ENCODE measurements at regions not wholly inside any gene's neighbourhood (a gene's known extent, or its start where the extent isn't known, plus 50 kb on each side); places are given as distances from the start of the nearest gene placed in this dataset.

GRCh38 chr15:38164061-38164460, 88.6 kb upstream of the SPRED1 start:
- intact Hi-C loops (cut with DNase I), result no loop called here
- no peak for TF ChIP-seq EP300 (IDR thresholded peaks at IDR 0.05)
- TF ChIP-seq POLR2AphosphoS5 (IDR thresholded peaks at IDR 0.05), result no peak
- no peak for TF ChIP-seq CTCF (IDR thresholded peaks at IDR 0.05)
- TF ChIP-seq POLR2A (IDR thresholded peaks at IDR 0.05; ENCODE audit: low read depth), result no peak
- no peaks in the 10 kb centered on the region for H3K27me3 ChIP-seq
- no peak for DNase-seq (ENCODE audit: extremely low spot score)
- 70% methylated on average over 2 of the region's 2 CpGs for WGBS
- H3K4me1 ChIP-seq, result no peaks in the 10 kb centered on the region
- no peaks in the 10 kb centered on the region for H3K9me3 ChIP-seq
- no peaks in the 10 kb centered on the region for H3K36me3 ChIP-seq
- H3K27ac ChIP-seq (replicated peaks in 1 of 4), result no peak overlapping the region
- H3K4me3 ChIP-seq, result no peak overlapping the region

- H3K9me3 ChIP-seq, result no peaks in the 10 kb centered on the region
- H3K4me1 ChIP-seq, result no peaks in the 10 kb centered on the region
- no peak for TF ChIP-seq EP300 (IDR thresholded peaks at IDR 0.05)
- TF ChIP-seq POLR2A (IDR thresholded peaks at IDR 0.05; ENCODE audit: low read depth), result no peak
- no peak for TF ChIP-seq CTCF (IDR thresholded peaks at IDR 0.05)
- no peak for TF ChIP-seq POLR2AphosphoS5 (IDR thresholded peaks at IDR 0.05)
- no peak for DNase-seq (ENCODE audit: extremely low spot score)
- H3K4me3 ChIP-seq, result no peak overlapping the region
- intact Hi-C loops (cut with DNase I), result no loop called here
- H3K36me3 ChIP-seq, result no peaks in the 10 kb centered on the region
- H3K27ac ChIP-seq (replicated peaks in 1 of 4), result no peak overlapping the region
- WGBS, result 84% methylated on average over 4 of the region's 4 CpGs
- no peaks in the 10 kb centered on the region for H3K27me3 ChIP-seq
Observed at GRCh38 chr15:38164507-38164906, 88.1 kb upstream of the SPRED1 start.

GRCh38 chr15:38168467-38169070, 84.1 kb upstream of the SPRED1 start:
- Histone ChIP-seq H3K27me3 (no peaks in the 10 kb centered on the region), H3K36me3 (no peaks in the 10 kb centered on the region), H3K27ac (replicated peaks in 1 of 4) (no peak overlapping the region), H3K9me3 (no peaks in the 10 kb centered on the region), H3K4me3 (no peak overlapping the region), H3K4me1 (no peaks in the 10 kb centered on the region)
- no peak for DNase-seq (ENCODE audit: extremely low spot score)
- intact Hi-C loops (cut with DNase I), result no loop called here
- no peak for TF ChIP-seq POLR2AphosphoS5 (IDR thresholded peaks at IDR 0.05)
- TF ChIP-seq CTCF (IDR thresholded peaks at IDR 0.05), result no peak
- TF ChIP-seq EP300 (IDR thresholded peaks at IDR 0.05), result no peak
- no peak for TF ChIP-seq POLR2A (IDR thresholded peaks at IDR 0.05; ENCODE audit: low read depth)
- WGBS, result 57% methylated on average over 2 of the region's 2 CpGs

DNA sequence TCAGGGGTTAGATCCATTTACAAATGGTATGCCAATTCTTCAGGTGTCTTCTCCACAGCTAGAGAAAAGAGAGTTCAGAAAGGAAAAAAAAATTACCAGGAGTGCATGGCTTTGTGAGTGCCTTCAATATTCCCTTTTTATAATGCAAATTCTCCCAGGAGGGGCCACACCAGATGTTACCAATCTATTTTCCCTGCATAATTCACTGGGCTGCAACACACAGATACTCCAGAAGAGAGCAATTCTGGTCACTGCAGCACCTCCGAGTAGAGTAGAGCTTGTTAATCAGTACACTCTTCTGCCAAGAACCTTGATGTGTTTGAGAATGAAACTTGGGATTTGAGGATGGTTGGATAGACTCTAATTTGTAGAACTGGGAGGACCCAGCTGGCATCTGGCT, 80.7 kb upstream of the SPRED1 start:
- TF ChIP-seq POLR2A (IDR thresholded peaks at IDR 0.05; ENCODE audit: low read depth) (no peak), EP300 (IDR thresholded peaks at IDR 0.05) (no peak), POLR2AphosphoS5 (IDR thresholded peaks at IDR 0.05) (no peak), CTCF (IDR thresholded peaks at IDR 0.05) (no peak)
- Histone ChIP-seq H3K27ac (replicated peaks in 1 of 4) (no peak overlapping the region), H3K4me3 (no peak overlapping the region), H3K36me3 (no peaks in the 10 kb centered on the region), H3K4me1 (no peaks in the 10 kb centered on the region), H3K27me3 (no peaks in the 10 kb centered on the region), H3K9me3 (no peaks in the 10 kb centered on the region)
- no peak for DNase-seq (ENCODE audit: extremely low spot score)
- 45% methylated on average over 1 of the region's 1 CpG for WGBS
- intact Hi-C loops (cut with DNase I), result no loop called here

- Histone ChIP-seq H3K4me3 (no peak overlapping the region), H3K27ac (replicated peaks in 1 of 4) (no peak overlapping the region), H3K36me3 (no peaks in the 10 kb centered on the region), H3K27me3 (no peaks in the 10 kb centered on the region), H3K4me1 (no peaks in the 10 kb centered on the region), H3K9me3 (no peaks in the 10 kb centered on the region)
- TF ChIP-seq CTCF (IDR thresholded peaks at IDR 0.05) (no peak), POLR2AphosphoS5 (IDR thresholded peaks at IDR 0.05) (no peak), EP300 (IDR thresholded peaks at IDR 0.05) (no peak), POLR2A (IDR thresholded peaks at IDR 0.05; ENCODE audit: low read depth) (no peak)
- 84% methylated on average over 1 of the region's 1 CpG for WGBS
- intact Hi-C loops (cut with DNase I), result no loop called here
- DNase-seq (ENCODE audit: extremely low spot score), result no peak
Observed at GRCh38 chr15:38174691-38175090, 77.9 kb upstream of the SPRED1 start.
